ENCODE measurements at regions not wholly inside any gene's neighbourhood (a gene's known extent, or its start where the extent isn't known, plus 50 kb on each side); places are given as distances from the start of the nearest gene placed in this dataset.
A peak's percentile ranks its signal among the peaks of the same experiment; 100 is the strongest.

DNA sequence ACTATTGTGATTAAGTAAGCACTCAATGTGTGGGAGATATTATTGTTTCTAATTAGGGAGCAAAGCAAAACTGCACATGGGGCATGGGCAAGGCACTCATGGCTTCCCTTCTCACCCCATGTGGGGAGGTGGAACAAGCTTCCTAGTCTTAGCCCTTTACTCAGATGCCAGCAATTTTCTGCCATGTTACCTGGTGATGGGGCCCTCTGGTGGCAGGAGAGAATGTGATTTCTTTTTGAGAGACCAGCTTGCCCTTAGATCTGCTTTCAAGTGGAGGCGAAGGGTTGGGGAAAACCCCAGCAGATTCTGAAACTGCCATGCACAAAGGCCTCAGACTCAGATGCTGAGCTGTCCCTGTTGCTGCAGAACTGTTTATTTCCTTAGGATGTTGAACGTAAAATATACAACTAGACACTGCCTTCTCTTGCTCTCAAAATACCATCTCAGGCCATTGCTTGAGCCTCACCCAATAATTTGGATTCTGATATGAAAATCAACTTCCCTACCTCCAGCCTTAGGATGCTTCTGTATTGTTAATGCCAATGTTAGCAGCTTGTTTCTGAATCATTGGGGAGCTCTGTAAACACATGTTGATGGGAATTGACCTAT, 130.2 kb upstream of the TPRG1 start (continued):
- TF ChIP-seq CTCF (IDR thresholded peaks at IDR 0.05; ENCODE audit: control extremely low read depth in 1 of 3, insufficient read depth in 1 of 3, low read depth in 1 of 3, low read length in 3 of 3), result peak; percentile 15 to 81 (median 62)
- no peak for TF ChIP-seq SP4 (IDR thresholded peaks at IDR 0.05; ENCODE audit: low read length)
- TF ChIP-seq TAF7 (optimal IDR thresholded peaks at IDR 0.05; ENCODE audit: borderline replicate concordance, low read depth, low read length), result no peak
- no peak for TF ChIP-seq SP2 (IDR thresholded peaks at IDR 0.05; ENCODE audit: low read length)
- TF ChIP-seq EGR1 (IDR thresholded peaks at IDR 0.05; ENCODE audit: borderline replicate concordance, low read depth, low read length), result no peak
- no peak for TF ChIP-seq HDAC6 (IDR thresholded peaks at IDR 0.05; ENCODE audit: low read depth, low read length)
- TF ChIP-seq BACH1 (IDR thresholded peaks at IDR 0.05; ENCODE audit: low read length), result no peak
- no peak for TF ChIP-seq ATF3 (IDR thresholded peaks at IDR 0.05; ENCODE audit: insufficient read depth, low read depth, low read length)
- no peak for TF ChIP-seq CTBP2 (IDR thresholded peaks at IDR 0.05; ENCODE audit: borderline replicate concordance, insufficient read depth, insufficient read length, low read length)
- TF ChIP-seq E2F6 (IDR thresholded peaks at IDR 0.05), result peak; percentile 17; the same call in 1 of the 2 replicates
- no peak for TF ChIP-seq RXRA (IDR thresholded peaks at IDR 0.05; ENCODE audit: insufficient read depth, low read depth, low read length)
- no peak for TF ChIP-seq TBP (IDR thresholded peaks at IDR 0.05; ENCODE audit: low read depth, low read length)
- TF ChIP-seq EP300 (IDR thresholded peaks at IDR 0.05; ENCODE audit: borderline replicate concordance in 1 of 2, low read depth in 2 of 2, low read length in 2 of 2), result no peak
- no peak for TF ChIP-seq FOSL1 (IDR thresholded peaks at IDR 0.05; ENCODE audit: insufficient read depth, low read depth, low read length)
- peak; percentile 75 for TF ChIP-seq YY1 (IDR thresholded peaks at IDR 0.05; ENCODE audit: low read depth, low read length)
- no peak for TF ChIP-seq KDM4A (IDR thresholded peaks at IDR 0.05; ENCODE audit: low read depth, low read length, severe bottlenecking)
- TF ChIP-seq CHD2 (IDR thresholded peaks at IDR 0.05; ENCODE audit: low read length), result 0 out of 2 replicates have a peak, but pooled peaks have one; percentile 22
- no peak for TF ChIP-seq KDM1A (IDR thresholded peaks at IDR 0.05; ENCODE audit: borderline replicate concordance, low read length)
- no peak for TF ChIP-seq MAFK (IDR thresholded peaks at IDR 0.05; ENCODE audit: low read depth, low read length)
- no peak for TF ChIP-seq SIRT6 (IDR thresholded peaks at IDR 0.05; ENCODE audit: low read length)
